ENCODE measurements at regions not wholly inside any gene's neighbourhood (a gene's known extent, or its start where the extent isn't known, plus 50 kb on each side); places are given as distances from the start of the nearest gene placed in this dataset.

DNA sequence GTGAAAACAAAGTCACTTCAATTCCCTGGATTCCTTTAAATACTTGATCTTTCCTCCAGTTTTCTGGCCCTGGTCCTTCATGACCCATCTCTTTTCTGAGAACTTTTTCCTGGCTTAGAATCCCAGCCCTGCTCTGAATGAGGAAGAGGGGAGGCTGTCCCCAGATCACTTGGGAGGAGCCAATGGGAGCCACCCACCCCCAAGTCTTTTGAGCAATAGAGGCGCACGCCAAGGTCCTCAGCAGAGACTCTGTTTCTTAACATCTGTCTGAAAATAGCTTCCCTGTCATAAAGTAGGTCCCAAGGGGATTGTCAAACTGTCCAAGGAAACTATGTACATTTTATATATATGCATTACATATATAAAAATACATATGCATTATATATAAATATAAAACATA is 126.8 kb downstream of the ADRA2A start:
- Histone ChIP-seq H3K27ac (ENCODE audit: low read length) (no peak overlapping the region), H3K4me1 (ENCODE audit: control insufficient read depth in 1 of 2, insufficient read depth in 2 of 2, low read length in 2 of 2) (no peaks in the 10 kb centered on the region), H3K27me3 (ENCODE audit: low read depth, low read length) (no peaks in the 10 kb centered on the region), H3K36me3 (ENCODE audit: control insufficient read depth in 1 of 2, insufficient read depth in 2 of 2, low read length in 2 of 2) (no peaks in the 10 kb centered on the region), H3K9me3 (ENCODE audit: control insufficient read depth in 1 of 2, low read length in 2 of 2) (no peaks in the 10 kb centered on the region), H3K4me3 (ENCODE audit: low read depth in 1 of 2, low read length in 2 of 2) (no peak overlapping the region)

DNA sequence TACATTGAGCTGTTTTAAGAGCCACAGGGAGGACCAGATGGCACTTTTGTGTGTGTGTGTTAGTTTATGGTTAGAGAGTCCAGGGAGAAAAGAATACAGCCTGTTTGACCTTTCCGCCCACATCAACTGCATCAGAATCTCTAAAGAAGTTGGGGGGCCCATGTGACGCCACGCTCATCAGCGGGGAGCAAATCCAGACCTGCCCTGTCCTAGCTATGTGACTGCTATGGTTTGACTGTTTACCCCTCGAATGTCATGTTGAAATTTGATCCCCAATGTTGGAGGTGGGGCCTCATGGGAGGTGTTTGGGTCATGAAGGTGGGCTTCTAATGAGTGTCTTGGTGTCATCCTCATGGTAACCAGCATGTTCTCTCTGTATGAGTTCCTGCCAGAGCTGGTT is 128.0 kb downstream of the ADRA2A start:
- Histone ChIP-seq H3K4me3 (ENCODE audit: low read depth in 1 of 2, low read length in 2 of 2) (no peak overlapping the region), H3K27me3 (ENCODE audit: low read depth, low read length) (no peaks in the 10 kb centered on the region), H3K4me1 (ENCODE audit: control insufficient read depth in 1 of 2, insufficient read depth in 2 of 2, low read length in 2 of 2) (no peaks in the 10 kb centered on the region), H3K27ac (ENCODE audit: low read length) (no peak overlapping the region), H3K36me3 (ENCODE audit: control insufficient read depth in 1 of 2, insufficient read depth in 2 of 2, low read length in 2 of 2) (no peaks in the 10 kb centered on the region), H3K9me3 (ENCODE audit: control insufficient read depth in 1 of 2, low read length in 2 of 2) (no peaks in the 10 kb centered on the region)

DNA sequence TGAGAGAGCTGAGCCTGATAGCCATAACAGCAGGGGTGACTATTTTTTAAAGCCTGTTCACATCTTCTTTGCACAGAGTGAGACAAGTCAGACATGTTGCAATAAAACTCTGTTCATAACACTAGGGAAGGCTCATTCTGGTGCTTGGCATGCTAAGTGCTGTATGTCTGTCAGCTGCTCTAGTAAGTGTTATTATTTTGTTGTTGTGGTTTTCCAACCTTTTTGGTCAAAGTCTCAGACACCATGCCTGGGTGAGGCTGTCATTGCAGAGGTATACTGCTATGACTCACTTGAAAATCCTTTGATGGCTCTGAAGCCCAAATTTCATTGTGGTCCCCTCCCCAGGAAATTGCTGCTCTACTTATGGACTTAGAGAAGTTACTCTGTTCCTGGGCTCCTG is 129.7 kb downstream of the ADRA2A start:
- no peaks in the 10 kb centered on the region for H3K9me3 ChIP-seq (ENCODE audit: control insufficient read depth in 1 of 2, low read length in 2 of 2)
- no peaks in the 10 kb centered on the region for H3K4me1 ChIP-seq (ENCODE audit: control insufficient read depth in 1 of 2, insufficient read depth in 2 of 2, low read length in 2 of 2)
- no peak overlapping the region for H3K27ac ChIP-seq (ENCODE audit: low read length)
- no peak overlapping the region for H3K4me3 ChIP-seq (ENCODE audit: low read depth in 1 of 2, low read length in 2 of 2)
- H3K27me3 ChIP-seq (ENCODE audit: low read depth, low read length) = no peaks in the 10 kb centered on the region
- H3K36me3 ChIP-seq (ENCODE audit: control insufficient read depth in 1 of 2, insufficient read depth in 2 of 2, low read length in 2 of 2) = no peaks in the 10 kb centered on the region

DNA sequence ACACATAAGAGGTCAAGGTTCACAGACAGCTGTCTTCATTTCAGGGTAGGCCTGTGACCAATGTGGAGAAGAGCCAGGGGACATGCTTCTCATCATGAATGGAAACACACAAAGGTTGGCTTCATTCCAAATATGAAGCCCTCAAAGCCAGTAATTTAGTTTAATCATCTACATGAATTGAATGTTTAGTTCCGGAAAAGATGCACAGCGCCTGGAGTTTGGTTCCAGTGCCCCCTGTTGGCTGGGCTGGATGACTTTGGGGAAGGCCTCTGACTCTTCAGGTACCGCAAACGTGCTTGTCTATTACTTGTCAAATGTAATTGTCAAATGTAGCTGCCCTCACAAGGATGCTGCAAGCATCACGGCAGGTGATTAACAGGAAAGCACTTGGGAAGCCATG is 130.7 kb downstream of the ADRA2A start:
- no peaks in the 10 kb centered on the region for H3K27me3 ChIP-seq (ENCODE audit: low read depth, low read length)
- no peaks in the 10 kb centered on the region for H3K9me3 ChIP-seq (ENCODE audit: control insufficient read depth in 1 of 2, low read length in 2 of 2)
- no peaks in the 10 kb centered on the region for H3K4me1 ChIP-seq (ENCODE audit: control insufficient read depth in 1 of 2, insufficient read depth in 2 of 2, low read length in 2 of 2)

DNA sequence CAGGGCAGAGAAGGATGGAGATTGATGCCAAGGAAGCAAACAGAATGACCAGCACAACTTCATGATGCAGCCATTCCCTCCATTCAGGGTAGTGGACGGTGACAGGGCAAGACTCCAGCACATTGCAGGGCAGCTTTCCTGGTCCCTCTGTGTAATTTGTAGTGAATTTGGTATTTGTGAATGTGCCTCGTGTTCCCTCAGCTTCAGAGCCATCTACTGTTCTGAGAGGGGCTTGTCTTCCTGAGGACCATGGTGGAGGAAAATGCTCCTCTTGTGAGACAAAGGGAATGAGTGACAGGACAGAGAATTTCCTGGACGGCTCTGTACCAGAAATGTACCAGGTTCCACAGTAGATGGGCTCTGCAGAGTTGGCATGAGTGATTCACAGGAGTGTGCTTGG is 132.1 kb downstream of the ADRA2A start:
- Histone ChIP-seq H3K4me1 (ENCODE audit: control insufficient read depth in 1 of 2, insufficient read depth in 2 of 2, low read length in 2 of 2) (no peaks in the 10 kb centered on the region), H3K36me3 (ENCODE audit: control insufficient read depth in 1 of 2, insufficient read depth in 2 of 2, low read length in 2 of 2) (no peaks in the 10 kb centered on the region), H3K4me3 (ENCODE audit: low read depth in 1 of 2, low read length in 2 of 2) (no peak overlapping the region), H3K27me3 (ENCODE audit: low read depth, low read length) (no peaks in the 10 kb centered on the region), H3K27ac (ENCODE audit: low read length) (no peak overlapping the region), H3K9me3 (ENCODE audit: control insufficient read depth in 1 of 2, low read length in 2 of 2) (no peaks in the 10 kb centered on the region)

More for the DNA sequence above, 130.7 kb downstream of the ADRA2A start:
- Histone ChIP-seq H3K27ac (ENCODE audit: low read length) (no peak overlapping the region), H3K36me3 (ENCODE audit: control insufficient read depth in 1 of 2, insufficient read depth in 2 of 2, low read length in 2 of 2) (no peaks in the 10 kb centered on the region), H3K4me3 (ENCODE audit: low read depth in 1 of 2, low read length in 2 of 2) (no peak overlapping the region)

DNA sequence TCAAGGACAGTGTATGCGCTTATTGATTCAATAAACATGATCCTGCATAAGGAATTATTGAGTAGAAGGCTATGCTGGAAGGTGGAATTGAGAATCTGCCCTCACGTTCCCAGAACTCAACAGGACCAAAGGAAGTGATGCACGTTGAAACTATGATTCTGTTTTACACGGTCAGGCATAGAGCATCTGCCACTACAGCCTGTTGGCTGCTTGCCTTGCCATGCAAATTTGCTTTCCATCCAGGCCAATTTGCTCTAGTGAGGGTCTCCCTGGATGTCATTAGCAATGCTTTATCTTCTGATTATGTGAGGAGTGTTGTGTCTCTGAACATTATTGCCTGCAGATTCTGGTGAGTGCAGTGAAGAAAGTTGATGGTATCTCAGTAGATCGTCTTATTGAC is 132.9 kb downstream of the ADRA2A start:
- no peak overlapping the region for H3K4me3 ChIP-seq (ENCODE audit: low read depth in 1 of 2, low read length in 2 of 2)

DNA sequence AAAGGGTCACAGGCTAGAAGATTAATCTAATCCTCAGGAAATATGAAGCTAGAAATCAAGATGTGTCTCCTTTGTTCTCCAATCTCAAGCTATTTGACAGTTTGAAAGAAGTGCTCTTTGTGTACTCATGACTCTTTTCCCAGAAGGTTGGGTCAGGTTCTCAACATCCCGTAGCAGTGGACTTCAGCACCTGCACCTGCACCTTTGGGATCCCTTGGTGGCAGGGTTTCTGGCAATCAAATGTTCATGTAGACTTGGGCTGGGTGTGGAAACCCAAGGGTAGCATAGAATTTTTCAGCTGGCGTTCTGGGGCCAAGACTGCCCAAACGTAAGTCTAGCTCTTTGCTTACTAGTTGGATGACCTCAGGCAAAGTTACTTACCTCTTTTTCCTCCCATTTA is 134.4 kb downstream of the ADRA2A start:
- no peak overlapping the region for H3K27ac ChIP-seq (ENCODE audit: low read length)
- no peaks in the 10 kb centered on the region for H3K27me3 ChIP-seq (ENCODE audit: low read depth, low read length)
- H3K4me1 ChIP-seq (ENCODE audit: control insufficient read depth in 1 of 2, insufficient read depth in 2 of 2, low read length in 2 of 2) = no peaks in the 10 kb centered on the region
- no peaks in the 10 kb centered on the region for H3K36me3 ChIP-seq (ENCODE audit: control insufficient read depth in 1 of 2, insufficient read depth in 2 of 2, low read length in 2 of 2)
- H3K4me3 ChIP-seq (ENCODE audit: low read depth in 1 of 2, low read length in 2 of 2) = no peak overlapping the region
- no peaks in the 10 kb centered on the region for H3K9me3 ChIP-seq (ENCODE audit: control insufficient read depth in 1 of 2, low read length in 2 of 2)

More for the DNA sequence above, 132.9 kb downstream of the ADRA2A start:
- Histone ChIP-seq H3K9me3 (ENCODE audit: control insufficient read depth in 1 of 2, low read length in 2 of 2) (no peaks in the 10 kb centered on the region), H3K4me1 (ENCODE audit: control insufficient read depth in 1 of 2, insufficient read depth in 2 of 2, low read length in 2 of 2) (no peaks in the 10 kb centered on the region), H3K27ac (ENCODE audit: low read length) (no peak overlapping the region), H3K36me3 (ENCODE audit: control insufficient read depth in 1 of 2, insufficient read depth in 2 of 2, low read length in 2 of 2) (no peaks in the 10 kb centered on the region), H3K27me3 (ENCODE audit: low read depth, low read length) (no peaks in the 10 kb centered on the region)

DNA sequence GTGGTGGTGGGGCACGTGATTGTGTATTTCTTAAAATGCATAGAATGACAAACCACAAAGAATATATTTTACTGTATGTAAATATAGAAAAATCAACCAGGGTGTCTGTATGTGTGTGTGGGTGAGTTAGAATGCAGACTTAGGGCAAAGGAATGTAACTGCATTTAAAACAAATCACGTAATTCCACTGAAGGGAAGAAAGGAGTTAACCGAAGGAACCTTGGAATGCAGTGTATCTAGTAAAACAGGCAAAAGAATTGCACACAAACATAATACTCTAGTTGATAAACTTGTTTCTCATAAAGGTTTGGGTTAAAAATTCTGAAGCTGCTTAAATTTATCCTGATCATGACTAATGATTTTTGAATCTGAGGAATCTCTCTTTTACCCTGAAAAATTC is 134.9 kb downstream of the ADRA2A start:
- Histone ChIP-seq H3K36me3 (ENCODE audit: control insufficient read depth in 1 of 2, insufficient read depth in 2 of 2, low read length in 2 of 2) (no peaks in the 10 kb centered on the region), H3K27me3 (ENCODE audit: low read depth, low read length) (no peaks in the 10 kb centered on the region), H3K9me3 (ENCODE audit: control insufficient read depth in 1 of 2, low read length in 2 of 2) (no peaks in the 10 kb centered on the region), H3K4me3 (ENCODE audit: low read depth in 1 of 2, low read length in 2 of 2) (no peak overlapping the region), H3K4me1 (ENCODE audit: control insufficient read depth in 1 of 2, insufficient read depth in 2 of 2, low read length in 2 of 2) (no peaks in the 10 kb centered on the region), H3K27ac (ENCODE audit: low read length) (no peak overlapping the region)

DNA sequence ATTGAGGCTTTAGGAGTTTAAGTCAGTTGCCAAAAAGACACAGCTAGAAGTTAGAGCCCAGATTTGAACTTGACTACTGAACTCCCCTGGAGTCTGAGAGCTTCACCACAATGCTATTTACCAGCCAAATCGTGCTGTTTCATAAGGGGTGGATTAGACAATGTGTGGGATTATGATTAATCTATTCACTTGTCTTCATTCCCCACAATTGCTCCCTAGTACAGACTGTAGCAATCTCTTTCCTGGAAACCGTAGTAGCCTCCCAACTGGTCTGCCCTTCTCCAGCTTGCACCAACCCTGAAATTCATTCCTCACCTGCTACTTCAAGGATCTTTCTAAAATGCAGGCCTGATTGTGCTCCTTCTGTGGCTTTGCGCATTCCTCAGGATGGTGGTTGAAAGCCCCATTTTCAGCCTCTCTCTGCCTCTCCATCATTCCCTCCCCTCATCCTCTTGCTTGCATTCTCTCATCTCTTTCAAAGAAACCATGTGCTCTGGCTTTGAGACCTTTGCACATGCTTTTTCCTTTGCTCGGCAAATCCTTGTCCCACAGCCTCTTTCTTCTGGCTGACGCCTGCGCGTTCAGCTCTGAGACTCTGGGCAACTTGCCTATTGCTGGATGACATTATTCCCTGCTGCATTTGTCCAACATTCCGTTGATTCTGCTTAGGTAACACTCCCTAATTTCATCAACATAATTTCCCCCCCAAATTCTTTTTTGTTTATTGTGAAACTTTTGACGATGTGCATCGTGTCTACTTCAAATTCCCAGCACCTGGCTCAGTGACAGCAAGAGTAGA is 145.1 kb downstream of the ADRA2A start:
- no peak overlapping the region for H3K27ac ChIP-seq (ENCODE audit: low read length)
- no peaks in the 10 kb centered on the region for H3K4me1 ChIP-seq (ENCODE audit: control insufficient read depth in 1 of 2, insufficient read depth in 2 of 2, low read length in 2 of 2)
- H3K27me3 ChIP-seq (ENCODE audit: low read depth, low read length) = no peaks in the 10 kb centered on the region
- no peaks in the 10 kb centered on the region for H3K9me3 ChIP-seq (ENCODE audit: control insufficient read depth in 1 of 2, low read length in 2 of 2)
- H3K36me3 ChIP-seq (ENCODE audit: control insufficient read depth in 1 of 2, insufficient read depth in 2 of 2, low read length in 2 of 2) = no peaks in the 10 kb centered on the region
- H3K4me3 ChIP-seq (ENCODE audit: low read depth in 1 of 2, low read length in 2 of 2) = no peak overlapping the region

DNA sequence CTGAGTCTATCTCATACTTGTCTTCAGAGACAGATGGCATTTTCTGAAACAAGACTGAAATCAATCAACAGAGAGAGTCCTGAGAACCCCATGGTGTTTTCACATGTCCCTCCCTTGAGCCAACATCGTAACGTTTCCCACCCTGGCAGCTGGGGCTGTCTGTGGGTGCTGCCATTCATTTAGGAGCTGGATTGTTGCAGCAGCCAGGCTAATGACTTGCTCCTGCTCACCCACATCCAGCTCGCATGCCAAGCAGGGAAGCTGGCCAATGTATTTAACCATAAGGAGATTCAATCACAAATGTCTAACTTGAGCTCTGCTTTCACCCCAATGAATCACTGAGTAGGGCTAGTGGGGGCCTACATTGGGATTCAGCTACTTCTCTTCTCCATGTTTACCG is 146.1 kb downstream of the ADRA2A start:
- no peaks in the 10 kb centered on the region for H3K27me3 ChIP-seq (ENCODE audit: low read depth, low read length)
- no peak overlapping the region for H3K27ac ChIP-seq (ENCODE audit: low read length)
- H3K9me3 ChIP-seq (ENCODE audit: control insufficient read depth in 1 of 2, low read length in 2 of 2) = no peaks in the 10 kb centered on the region
- no peaks in the 10 kb centered on the region for H3K4me1 ChIP-seq (ENCODE audit: control insufficient read depth in 1 of 2, insufficient read depth in 2 of 2, low read length in 2 of 2)
- H3K36me3 ChIP-seq (ENCODE audit: control insufficient read depth in 1 of 2, insufficient read depth in 2 of 2, low read length in 2 of 2) = no peaks in the 10 kb centered on the region
- no peak overlapping the region for H3K4me3 ChIP-seq (ENCODE audit: low read depth in 1 of 2, low read length in 2 of 2)

DNA sequence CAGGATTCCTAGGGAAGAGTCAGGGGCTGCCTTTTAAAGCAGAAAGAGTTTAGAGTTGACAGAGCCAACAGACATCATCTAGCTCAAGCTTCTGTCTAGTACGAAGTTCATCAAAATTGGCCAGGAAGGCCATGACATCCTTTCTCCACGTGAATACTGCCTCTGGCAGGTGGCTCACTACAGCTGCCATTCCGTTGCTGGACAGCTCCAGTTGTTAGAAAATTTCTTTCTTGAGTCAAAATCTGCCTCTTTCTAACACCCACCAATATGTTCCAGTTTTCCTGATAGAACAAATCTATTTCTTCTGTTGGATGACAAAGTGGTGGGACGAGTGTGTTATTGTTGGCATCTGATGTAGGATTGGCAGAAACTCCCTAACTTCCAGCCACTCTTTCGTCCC is 154.9 kb downstream of the ADRA2A start:
- no peaks in the 10 kb centered on the region for H3K9me3 ChIP-seq (ENCODE audit: control insufficient read depth in 1 of 2, low read length in 2 of 2)
- H3K27me3 ChIP-seq (ENCODE audit: low read depth, low read length) = no peaks in the 10 kb centered on the region
- H3K4me1 ChIP-seq (ENCODE audit: control insufficient read depth in 1 of 2, insufficient read depth in 2 of 2, low read length in 2 of 2) = no peaks in the 10 kb centered on the region
- no peak overlapping the region for H3K4me3 ChIP-seq (ENCODE audit: low read depth in 1 of 2, low read length in 2 of 2)
- H3K27ac ChIP-seq (ENCODE audit: low read length) = no peak overlapping the region
- H3K36me3 ChIP-seq (ENCODE audit: control insufficient read depth in 1 of 2, insufficient read depth in 2 of 2, low read length in 2 of 2) = no peaks in the 10 kb centered on the region

DNA sequence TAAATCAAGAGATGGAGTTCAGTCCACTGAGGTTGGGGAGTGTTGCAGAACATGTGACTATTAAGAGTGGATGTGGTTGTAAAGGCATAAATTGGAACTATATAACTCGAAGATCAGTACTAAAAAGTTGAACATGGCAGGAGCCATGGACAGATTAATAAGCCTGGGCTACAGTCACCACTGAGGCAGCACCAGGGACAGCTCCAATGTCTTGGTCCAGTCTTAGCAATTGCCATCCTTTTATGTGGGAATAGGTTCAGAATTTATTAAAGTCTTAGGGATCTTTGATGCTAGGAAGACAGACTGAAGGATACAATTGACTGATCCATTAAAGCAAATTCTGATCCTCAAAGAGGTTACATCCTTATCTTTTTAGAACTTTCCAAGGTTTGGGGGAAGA is 156.6 kb downstream of the ADRA2A start:
- Histone ChIP-seq H3K36me3 (ENCODE audit: control insufficient read depth in 1 of 2, insufficient read depth in 2 of 2, low read length in 2 of 2) (no peaks in the 10 kb centered on the region), H3K4me3 (ENCODE audit: low read depth in 1 of 2, low read length in 2 of 2) (no peak overlapping the region), H3K4me1 (ENCODE audit: control insufficient read depth in 1 of 2, insufficient read depth in 2 of 2, low read length in 2 of 2) (no peaks in the 10 kb centered on the region), H3K9me3 (ENCODE audit: control insufficient read depth in 1 of 2, low read length in 2 of 2) (no peaks in the 10 kb centered on the region), H3K27me3 (ENCODE audit: low read depth, low read length) (no peaks in the 10 kb centered on the region), H3K27ac (ENCODE audit: low read length) (no peak overlapping the region)
